ENCODE measurements at regions not wholly inside any gene's neighbourhood (a gene's known extent, or its start where the extent isn't known, plus 50 kb on each side); places are given as distances from the start of the nearest gene placed in this dataset.
A peak's percentile ranks its signal among the peaks of the same experiment; 100 is the strongest.

- no peak for DNase-seq (ENCODE audit: low read depth in 1 of 2, low spot score in 1 of 2)
- no peaks in the 10 kb centered on the region for H3K4me1 ChIP-seq
- CTCF ChIA-PET, result no interaction called here
- H3K9me3 ChIP-seq, result no peaks in the 10 kb centered on the region
- POLR2A ChIA-PET, result no interaction called here
- 41% methylated on average over 6 of the region's 7 CpGs for WGBS (ENCODE audit: missing lambda C conversion rate)
- H3K4me3 ChIP-seq, result no peak overlapping the region
- TF ChIP-seq RFX5 (IDR thresholded peaks at IDR 0.05), result 0 out of 2 replicates have a peak, but pooled peaks have one; percentile 39
- no peak for TF ChIP-seq USF2 (IDR thresholded peaks at IDR 0.05)
- H3K4me2 ChIP-seq, result no peak overlapping the region
- H3K27ac ChIP-seq, result no peak overlapping the region
- FAIRE-seq, result no peak
- no peak for ATAC-seq
These were observed 66.5 kb downstream of the RNF6 start for GRCh38 chr13:26155568-26155967.

GRCh38 chr13:26133851-26134250, 82.0 kb upstream of the SHISA2 start:
- WGBS (ENCODE audit: missing lambda C conversion rate), result 25% methylated on average over 4 of the region's 4 CpGs
- Histone ChIP-seq H3K4me2 (no peak overlapping the region), H3K9me3 (no peaks in the 10 kb centered on the region), H3K27ac (no peak overlapping the region), H3K4me1 (no peaks in the 10 kb centered on the region), H3K4me3 (no peak overlapping the region)
- no peak for TF ChIP-seq CHD2 (IDR thresholded peaks at IDR 0.05; ENCODE audit: low read length, partially characterized antibody)
- peak in 1 of 2 experiments; percentile 29; a peak in 1 of 4 replicates for TF ChIP-seq CEBPB (IDR thresholded peaks at IDR 0.05)
- TF ChIP-seq HDAC2 (IDR thresholded peaks at IDR 0.05), result no peak
- no peak for FAIRE-seq
- ChIA-PET CTCF (no interaction called here), POLR2A (no interaction called here)
- no peak for DNase-seq (ENCODE audit: low read depth in 1 of 2, low spot score in 1 of 2)
- no peak for ATAC-seq

- no peak overlapping the region for H3K4me3 ChIP-seq
- CTCF ChIA-PET, result no interaction called here
- DNase-seq (ENCODE audit: low read depth in 1 of 2, low spot score in 1 of 2) (no peak), FAIRE-seq (no peak), ATAC-seq (no peak)
- no peak for TF ChIP-seq ELK1 (IDR thresholded peaks at IDR 0.05; ENCODE audit: low read depth, low read length)
- no peak overlapping the region for H3K4me2 ChIP-seq
- H3K4me1 ChIP-seq, result no peaks in the 10 kb centered on the region
- POLR2A ChIA-PET, result no interaction called here
- no peaks in the 10 kb centered on the region for H3K9me3 ChIP-seq
- H3K27ac ChIP-seq, result no peak overlapping the region
- 5% methylated on average over 2 of the region's 2 CpGs for WGBS (ENCODE audit: missing lambda C conversion rate)
These were observed 81.5 kb upstream of the SHISA2 start for GRCh38 chr13:26133286-26133685.

GRCh38 chr13:26132756-26133155, 80.9 kb upstream of the SHISA2 start:
- Histone ChIP-seq H3K4me2 (no peak overlapping the region), H3K9me3 (no peaks in the 10 kb centered on the region), H3K4me3 (no peak overlapping the region), H3K27ac (no peak overlapping the region), H3K4me1 (no peaks in the 10 kb centered on the region)
- POLR2A ChIA-PET, result no interaction called here
- CTCF ChIA-PET, result no interaction called here
- 39% methylated on average over 2 of the region's 2 CpGs for WGBS (ENCODE audit: missing lambda C conversion rate)
- FAIRE-seq (no peak), ATAC-seq (no peak), DNase-seq (ENCODE audit: low read depth in 1 of 2, low spot score in 1 of 2) (no peak)
- TF ChIP-seq HOXA7 (CRISPR knock-in tag; IDR thresholded peaks at IDR 0.05) (no peak), MAFK (IDR thresholded peaks at IDR 0.05; ENCODE audit: partially characterized antibody) (no peak), EP300 (IDR thresholded peaks at IDR 0.05) (no peak), MYC (IDR thresholded peaks at IDR 0.05; ENCODE audit: borderline replicate concordance, low read length) (no peak), POLR2AphosphoS2 (conservative IDR thresholded peaks at IDR 0.05; ENCODE audit: low read length) (no peak), USF2 (IDR thresholded peaks at IDR 0.05) (no peak), BHLHE40 (IDR thresholded peaks at IDR 0.05; ENCODE audit: low read depth, low read length) (no peak), CHD2 (IDR thresholded peaks at IDR 0.05; ENCODE audit: low read length, partially characterized antibody) (no peak), JUN (IDR thresholded peaks at IDR 0.05) (no peak), MAZ (IDR thresholded peaks at IDR 0.05; ENCODE audit: borderline replicate concordance, low read depth, low read length) (no peak), CBX2 (IDR thresholded peaks at IDR 0.05; ENCODE audit: borderline replicate concordance, low read depth) (no peak), ZC3H11A (IDR thresholded peaks at IDR 0.05) (no peak), JUNB (IDR thresholded peaks at IDR 0.05) (no peak), HDAC2 (IDR thresholded peaks at IDR 0.05) (no peak), NPAS2 (CRISPR knock-in tag; IDR thresholded peaks at IDR 0.05; ENCODE audit: borderline replicate concordance) (no peak), FOSL2 (IDR thresholded peaks at IDR 0.05) (no peak), FOSL2 (CRISPR knock-in tag; IDR thresholded peaks at IDR 0.05) (no peak), EHF (CRISPR knock-in tag; IDR thresholded peaks at IDR 0.05) (no peak), FOXS1 (CRISPR knock-in tag; IDR thresholded peaks at IDR 0.05) (no peak)
- TF ChIP-seq, protein P1, sequence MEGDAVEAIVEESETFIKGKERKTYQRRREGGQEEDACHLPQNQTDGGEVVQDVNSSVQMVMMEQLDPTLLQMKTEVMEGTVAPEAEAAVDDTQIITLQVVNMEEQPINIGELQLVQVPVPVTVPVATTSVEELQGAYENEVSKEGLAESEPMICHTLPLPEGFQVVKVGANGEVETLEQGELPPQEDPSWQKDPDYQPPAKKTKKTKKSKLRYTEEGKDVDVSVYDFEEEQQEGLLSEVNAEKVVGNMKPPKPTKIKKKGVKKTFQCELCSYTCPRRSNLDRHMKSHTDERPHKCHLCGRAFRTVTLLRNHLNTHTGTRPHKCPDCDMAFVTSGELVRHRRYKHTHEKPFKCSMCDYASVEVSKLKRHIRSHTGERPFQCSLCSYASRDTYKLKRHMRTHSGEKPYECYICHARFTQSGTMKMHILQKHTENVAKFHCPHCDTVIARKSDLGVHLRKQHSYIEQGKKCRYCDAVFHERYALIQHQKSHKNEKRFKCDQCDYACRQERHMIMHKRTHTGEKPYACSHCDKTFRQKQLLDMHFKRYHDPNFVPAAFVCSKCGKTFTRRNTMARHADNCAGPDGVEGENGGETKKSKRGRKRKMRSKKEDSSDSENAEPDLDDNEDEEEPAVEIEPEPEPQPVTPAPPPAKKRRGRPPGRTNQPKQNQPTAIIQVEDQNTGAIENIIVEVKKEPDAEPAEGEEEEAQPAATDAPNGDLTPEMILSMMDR (IDR thresholded peaks at IDR 0.05), result no peak
